ENCODE measurements at regions not wholly inside any gene's neighbourhood (a gene's known extent, or its start where the extent isn't known, plus 50 kb on each side); places are given as distances from the start of the nearest gene placed in this dataset.
"Not testable (repeated sequence)": the region's sequence is repeated elsewhere in the genome, so short reads cannot be mapped to it uniquely, and the experiment has no call there.

- no peaks in the 10 kb centered on the region for H4K20me1 ChIP-seq (ENCODE audit: insufficient read depth)
- no peaks in the 10 kb centered on the region for H3K27me3 ChIP-seq (replicated peaks; ENCODE audit: insufficient read depth)
- no peaks in the 10 kb centered on the region for H3K9me3 ChIP-seq (ENCODE audit: low read depth)
- no peaks in the 10 kb centered on the region for H3K36me3 ChIP-seq (ENCODE audit: low read depth)
- in situ Hi-C loops (cut with MboI) = no loop called here
- no peak for DNase-seq
- H3F3A ChIP-seq (ENCODE audit: insufficient read depth) = no peaks in the 10 kb centered on the region
- H2AFZ ChIP-seq = no peak overlapping the region
- no peaks in the 10 kb centered on the region for H3K9me2 ChIP-seq (ENCODE audit: insufficient read depth)
- H3K4me1 ChIP-seq (ENCODE audit: insufficient read depth) = no peaks in the 10 kb centered on the region
- H3K4me2 ChIP-seq (ENCODE audit: unreplicated experiment) = no peak overlapping the region
- no peak for TF ChIP-seq EZH2 (IDR thresholded peaks at IDR 0.05; ENCODE audit: insufficient read depth, poor library complexity, severe bottlenecking)
- no peak for TF ChIP-seq EZH2phosphoT487 (IDR thresholded peaks at IDR 0.05; ENCODE audit: insufficient read depth, low read depth)
- no peak overlapping the region for H3K27ac ChIP-seq
- H3K9ac ChIP-seq = no peak overlapping the region
- no peaks in the 10 kb centered on the region for H3K79me2 ChIP-seq (ENCODE audit: insufficient read depth)
- 30 to 37% methylated on average over 4 of the region's 4 CpGs for WGBS, 2 experiments (ENCODE audit: low coverage in 1 of 2, low lambda C conversion rate in 2 of 2, missing lambda C conversion rate in 2 of 2)
- no peak overlapping the region for H3K4me3 ChIP-seq
Measured at GRCh38 chr12:112615196-112615595, 176.4 kb upstream of the RPH3A start.

DNA sequence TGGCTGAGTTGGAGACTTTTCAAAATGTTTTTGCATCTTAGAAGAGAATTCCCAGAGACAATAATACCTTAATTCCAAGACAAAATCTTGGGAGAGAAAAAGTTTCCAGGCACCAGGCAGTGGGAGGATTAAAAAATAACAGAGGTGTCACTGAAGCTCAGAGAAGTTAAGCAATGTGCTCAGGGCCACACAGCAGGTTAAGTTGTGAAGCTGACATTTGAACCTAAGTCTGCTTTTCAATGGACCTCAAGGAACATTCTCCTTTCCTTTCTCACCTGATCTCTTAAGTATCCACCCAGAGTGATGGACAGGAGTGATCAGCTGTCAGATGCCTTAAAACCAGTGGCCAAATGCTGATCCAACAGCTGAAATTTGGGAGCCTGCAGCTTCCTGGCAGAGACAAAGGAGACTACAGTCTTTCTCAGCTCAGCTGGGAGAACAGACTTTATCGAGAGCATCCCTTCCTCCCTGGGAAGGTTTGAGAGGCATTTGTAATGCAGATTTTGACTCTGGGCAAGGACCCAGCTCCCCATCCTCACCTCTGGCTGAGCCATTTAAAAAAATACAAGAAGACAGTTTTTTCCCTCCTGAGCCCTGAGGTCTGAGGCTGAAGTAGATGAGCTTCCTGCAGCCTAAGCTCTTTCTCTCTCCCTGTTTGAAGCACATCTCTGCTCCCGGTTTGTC lies 174.9 kb upstream of the RPH3A start:
- TF ChIP-seq EZH2phosphoT487 (IDR thresholded peaks at IDR 0.05; ENCODE audit: insufficient read depth, low read depth) = no peak
- TF ChIP-seq EZH2 (IDR thresholded peaks at IDR 0.05; ENCODE audit: insufficient read depth, poor library complexity, severe bottlenecking) = no peak
- Histone ChIP-seq H3K4me3 (no peak overlapping the region), H3K36me3 (ENCODE audit: low read depth) (no peaks in the 10 kb centered on the region), H3K9me2 (ENCODE audit: insufficient read depth) (no peaks in the 10 kb centered on the region), H3F3A (ENCODE audit: insufficient read depth) (no peaks in the 10 kb centered on the region), H4K20me1 (ENCODE audit: insufficient read depth) (no peaks in the 10 kb centered on the region), H3K4me1 (ENCODE audit: insufficient read depth) (no peaks in the 10 kb centered on the region), H3K4me2 (ENCODE audit: unreplicated experiment) (no peak overlapping the region), H3K79me2 (ENCODE audit: insufficient read depth) (no peaks in the 10 kb centered on the region), H2AFZ (no peak overlapping the region), H3K27ac (no peak overlapping the region), H3K9me3 (ENCODE audit: low read depth) (no peaks in the 10 kb centered on the region), H3K9ac (no peak overlapping the region), H3K27me3 (replicated peaks; ENCODE audit: insufficient read depth) (no peaks in the 10 kb centered on the region)
- WGBS, 2 experiments (ENCODE audit: low coverage in 1 of 2, low lambda C conversion rate in 2 of 2, missing lambda C conversion rate in 2 of 2) = 0% methylated on average over 2 of the region's 2 CpGs
- in situ Hi-C loops (cut with MboI) = no loop called here
- no peak for DNase-seq

DNA sequence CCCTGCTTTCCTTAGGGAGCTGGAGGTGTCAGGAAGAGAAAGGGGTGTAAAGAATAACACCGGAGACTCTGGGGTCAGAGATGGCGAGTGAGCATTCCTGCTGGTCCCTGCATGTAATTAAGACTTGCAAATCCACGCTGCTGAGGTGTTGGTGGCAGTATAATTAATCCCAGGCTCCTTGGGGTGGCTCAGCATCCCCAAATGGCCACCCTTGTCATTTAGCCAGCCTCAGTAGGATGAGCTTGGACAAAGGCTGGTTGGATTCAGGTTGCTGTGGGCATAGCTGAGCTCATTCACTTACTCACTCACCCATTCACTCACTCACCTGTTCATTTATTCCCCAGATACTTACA lies 174.4 kb upstream of the RPH3A start:
- Histone ChIP-seq H3K9me2 (ENCODE audit: insufficient read depth) (no peaks in the 10 kb centered on the region), H3K4me3 (no peak overlapping the region), H3K27me3 (replicated peaks; ENCODE audit: insufficient read depth) (no peaks in the 10 kb centered on the region), H3K9me3 (ENCODE audit: low read depth) (no peaks in the 10 kb centered on the region), H2AFZ (no peak overlapping the region), H3K27ac (no peak overlapping the region), H3K36me3 (ENCODE audit: low read depth) (no peaks in the 10 kb centered on the region), H3K9ac (no peak overlapping the region), H3K4me2 (ENCODE audit: unreplicated experiment) (no peak overlapping the region), H3K79me2 (ENCODE audit: insufficient read depth) (no peaks in the 10 kb centered on the region), H4K20me1 (ENCODE audit: insufficient read depth) (no peaks in the 10 kb centered on the region), H3K4me1 (ENCODE audit: insufficient read depth) (no peaks in the 10 kb centered on the region), H3F3A (ENCODE audit: insufficient read depth) (no peaks in the 10 kb centered on the region)
- no peak for DNase-seq
- WGBS, 2 experiments (ENCODE audit: low coverage in 1 of 2, low lambda C conversion rate in 2 of 2, missing lambda C conversion rate in 2 of 2) = 0 to 2% methylated on average over 3 of the region's 3 CpGs
- TF ChIP-seq EZH2 (IDR thresholded peaks at IDR 0.05; ENCODE audit: insufficient read depth, poor library complexity, severe bottlenecking) (no peak), EZH2phosphoT487 (IDR thresholded peaks at IDR 0.05; ENCODE audit: insufficient read depth, low read depth) (no peak)
- in situ Hi-C loops (cut with MboI) = no loop called here

GRCh38 chr12:112627851-112628250 lies 163.7 kb upstream of the RPH3A start:
- no peak overlapping the region for H3K27ac ChIP-seq
- H3K9ac ChIP-seq = no peak overlapping the region
- H2AFZ ChIP-seq = no peak overlapping the region
- H3K36me3 ChIP-seq (ENCODE audit: low read depth) = no peaks in the 10 kb centered on the region
- TF ChIP-seq EZH2 (IDR thresholded peaks at IDR 0.05; ENCODE audit: insufficient read depth, poor library complexity, severe bottlenecking) (no peak), EZH2phosphoT487 (IDR thresholded peaks at IDR 0.05; ENCODE audit: insufficient read depth, low read depth) (no peak)
- DNase-seq = no peak
- no peaks in the 10 kb centered on the region for H3K79me2 ChIP-seq (ENCODE audit: insufficient read depth)
- H3K9me2 ChIP-seq (ENCODE audit: insufficient read depth) = no peaks in the 10 kb centered on the region
- H3K4me3 ChIP-seq = no peak overlapping the region
- in situ Hi-C loops (cut with MboI) = no loop called here
- no peaks in the 10 kb centered on the region for H3K4me1 ChIP-seq (ENCODE audit: insufficient read depth)
- H4K20me1 ChIP-seq (ENCODE audit: insufficient read depth) = no peaks in the 10 kb centered on the region
- H3F3A ChIP-seq (ENCODE audit: insufficient read depth) = no peaks in the 10 kb centered on the region
- H3K9me3 ChIP-seq (ENCODE audit: low read depth) = no peaks in the 10 kb centered on the region
- no peaks in the 10 kb centered on the region for H3K27me3 ChIP-seq (replicated peaks; ENCODE audit: insufficient read depth)
- 12 to 20% methylated on average over 7 of the region's 7 CpGs for WGBS, 2 experiments (ENCODE audit: low coverage in 1 of 2, low lambda C conversion rate in 2 of 2, missing lambda C conversion rate in 2 of 2)
- H3K4me2 ChIP-seq (ENCODE audit: unreplicated experiment) = no peak overlapping the region

DNA sequence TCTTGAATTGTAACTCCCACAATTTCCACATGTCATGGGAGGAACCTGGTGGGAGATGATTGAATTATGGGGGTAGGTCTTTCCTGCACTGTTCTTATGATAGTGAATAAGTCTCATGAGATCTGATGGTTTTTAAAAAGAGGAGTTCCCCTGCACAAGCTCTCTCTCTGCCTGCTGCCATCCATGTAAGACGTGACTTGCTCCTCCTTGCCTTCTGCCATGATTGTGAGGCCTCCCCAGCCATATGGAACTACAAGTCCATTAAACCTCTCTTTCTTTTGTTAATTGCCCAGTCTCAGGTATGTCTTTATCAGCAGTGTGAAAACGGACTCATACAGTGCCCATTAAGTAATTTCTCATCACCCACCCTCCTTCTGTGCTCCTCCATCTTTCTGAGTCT lies 159.6 kb upstream of the RPH3A start:
- H3K9me2 ChIP-seq (ENCODE audit: insufficient read depth); H3K36me3 ChIP-seq (ENCODE audit: low read depth); H3K9ac ChIP-seq; H3K4me3 ChIP-seq; H3K9me3 ChIP-seq (ENCODE audit: low read depth); H3K4me2 ChIP-seq (ENCODE audit: unreplicated experiment); DNase-seq; H3K27ac ChIP-seq; H2AFZ ChIP-seq; H3K27me3 ChIP-seq (replicated peaks; ENCODE audit: insufficient read depth); H3F3A ChIP-seq (ENCODE audit: insufficient read depth); H3K79me2 ChIP-seq (ENCODE audit: insufficient read depth); H3K4me1 ChIP-seq (ENCODE audit: insufficient read depth); H4K20me1 ChIP-seq (ENCODE audit: insufficient read depth); in situ Hi-C loops (cut with MboI): not testable (repeated sequence)
- 7 to 15% methylated on average over 2 of the region's 2 CpGs for WGBS, 2 experiments (ENCODE audit: low coverage in 1 of 2, low lambda C conversion rate in 2 of 2, missing lambda C conversion rate in 2 of 2)
